Osteocyte (in vitro differentiated cells): ENCODE measurements at regions not wholly inside any gene's neighbourhood (a gene's known extent, or its start where the extent isn't known, plus 50 kb on each side); places are given as distances from the start of the nearest gene placed in this dataset.
A peak's percentile ranks its signal among the peaks of the same experiment; 100 is the strongest.

Source experiments
- DNase-seq: peaks from one replicate; pipeline ENCODE4 v3.0.0; 2021; ENCODE audit warnings: mixed read lengths; ENCODE audit not compliant: unreplicated experiment; ENCODE audit errors: extremely low spot score
- H3K27ac Mint-ChIP-seq: one replicate; pipeline ENCODE4 v1.8.0; 2021; ENCODE audit warnings: mild to moderate bottlenecking, mixed read lengths; ENCODE audit not compliant: unreplicated experiment
- H3K27me3 Mint-ChIP-seq: one replicate; pipeline ENCODE4 v1.8.0; 2021; ENCODE audit warnings: mixed read lengths; ENCODE audit not compliant: unreplicated experiment
- H3K36me3 Mint-ChIP-seq: one replicate; pipeline ENCODE4 v1.8.0; 2021; ENCODE audit warnings: mixed read lengths; ENCODE audit not compliant: unreplicated experiment
- H3K4me1 Mint-ChIP-seq: one replicate; pipeline ENCODE4 v1.8.0; 2021; ENCODE audit warnings: mixed read lengths; ENCODE audit not compliant: unreplicated experiment
- H3K4me3 Mint-ChIP-seq: one replicate; pipeline ENCODE4 v1.8.0; 2021; ENCODE audit warnings: mild to moderate bottlenecking, moderate library complexity, mixed read lengths; ENCODE audit not compliant: unreplicated experiment
- H3K9me3 Mint-ChIP-seq: one replicate; pipeline ENCODE4 v1.8.0; 2021; ENCODE audit warnings: mixed read lengths; ENCODE audit not compliant: unreplicated experiment
- TF ChIP-seq, protein P1 (sequence below): fragments of 200-600 bp; sonication (generic); IDR thresholded peaks from 2 replicates; pipeline ENCODE4 v1.5.0; 2021; ENCODE audit warnings: antibody characterized with exemption, mild to moderate bottlenecking, moderate library complexity

- peaks cover 6% of the 10 kb centered on the region for H3K4me1 Mint-ChIP-seq
Measured at GRCh38 chr20:11015440-11015839, 341.6 kb upstream of the JAG1 start.

GRCh38 chr20:11017446-11017845 is 343.6 kb upstream of the JAG1 start:
- Mint-ChIP-seq H3K27me3 (no peaks in the 10 kb centered on the region), H3K27ac (no peak overlapping the region), H3K9me3 (no peaks in the 10 kb centered on the region), H3K4me3 (no peak overlapping the region), H3K4me1 (peaks cover 13% of the 10 kb centered on the region), H3K36me3 (no peaks in the 10 kb centered on the region)
- TF ChIP-seq, protein P1, sequence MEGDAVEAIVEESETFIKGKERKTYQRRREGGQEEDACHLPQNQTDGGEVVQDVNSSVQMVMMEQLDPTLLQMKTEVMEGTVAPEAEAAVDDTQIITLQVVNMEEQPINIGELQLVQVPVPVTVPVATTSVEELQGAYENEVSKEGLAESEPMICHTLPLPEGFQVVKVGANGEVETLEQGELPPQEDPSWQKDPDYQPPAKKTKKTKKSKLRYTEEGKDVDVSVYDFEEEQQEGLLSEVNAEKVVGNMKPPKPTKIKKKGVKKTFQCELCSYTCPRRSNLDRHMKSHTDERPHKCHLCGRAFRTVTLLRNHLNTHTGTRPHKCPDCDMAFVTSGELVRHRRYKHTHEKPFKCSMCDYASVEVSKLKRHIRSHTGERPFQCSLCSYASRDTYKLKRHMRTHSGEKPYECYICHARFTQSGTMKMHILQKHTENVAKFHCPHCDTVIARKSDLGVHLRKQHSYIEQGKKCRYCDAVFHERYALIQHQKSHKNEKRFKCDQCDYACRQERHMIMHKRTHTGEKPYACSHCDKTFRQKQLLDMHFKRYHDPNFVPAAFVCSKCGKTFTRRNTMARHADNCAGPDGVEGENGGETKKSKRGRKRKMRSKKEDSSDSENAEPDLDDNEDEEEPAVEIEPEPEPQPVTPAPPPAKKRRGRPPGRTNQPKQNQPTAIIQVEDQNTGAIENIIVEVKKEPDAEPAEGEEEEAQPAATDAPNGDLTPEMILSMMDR: no peak
- no peak for DNase-seq

More at GRCh38 chr20:11015440-11015839, 341.6 kb upstream of the JAG1 start:
- H3K9me3 Mint-ChIP-seq: no peaks in the 10 kb centered on the region
- TF ChIP-seq, protein P1: no peak
- H3K36me3 Mint-ChIP-seq: no peaks in the 10 kb centered on the region
- no peak overlapping the region for H3K4me3 Mint-ChIP-seq
- H3K27me3 Mint-ChIP-seq: no peaks in the 10 kb centered on the region
- no peak for DNase-seq
- no peak overlapping the region for H3K27ac Mint-ChIP-seq

DNA sequence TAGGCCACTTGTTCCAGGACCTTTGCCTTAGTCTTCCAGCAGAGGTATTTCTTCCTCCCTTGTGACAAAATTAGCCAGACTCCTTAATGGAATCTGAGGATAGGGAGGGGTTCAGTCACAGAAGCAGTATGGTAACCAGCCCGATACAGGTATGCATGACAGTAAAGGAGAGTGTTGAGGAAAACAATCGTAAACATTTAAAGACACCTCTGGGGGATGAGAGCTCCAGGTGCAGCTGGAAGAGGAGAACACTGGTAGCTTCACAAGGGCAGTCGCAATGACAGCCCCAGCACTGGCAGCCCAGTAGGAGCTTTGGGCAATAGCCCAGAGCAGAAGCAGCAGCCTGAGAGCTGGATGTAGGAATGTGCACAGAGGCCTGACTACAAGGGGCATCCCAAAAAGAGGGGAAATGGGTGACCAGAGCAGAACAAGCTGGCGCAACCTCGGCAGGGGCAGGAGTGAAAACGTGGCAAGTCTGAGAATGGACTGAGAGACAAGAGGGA is 344.9 kb upstream of the JAG1 start:
- H3K27me3 Mint-ChIP-seq: no peaks in the 10 kb centered on the region
- H3K4me1 Mint-ChIP-seq: peaks cover 13% of the 10 kb centered on the region
- no peaks in the 10 kb centered on the region for H3K36me3 Mint-ChIP-seq
- DNase-seq: no peak
- H3K27ac Mint-ChIP-seq: no peak overlapping the region
- H3K4me3 Mint-ChIP-seq: no peak overlapping the region
- TF ChIP-seq, protein P1: no peak
- peaks cover 2% of the 10 kb centered on the region for H3K9me3 Mint-ChIP-seq

GRCh38 chr20:11020712-11021111 is 346.9 kb upstream of the JAG1 start:
- peak overlapping the region; percentile 15 for H3K4me3 Mint-ChIP-seq
- no peak for DNase-seq
- H3K9me3 Mint-ChIP-seq: peaks cover 3% of the 10 kb centered on the region
- TF ChIP-seq, protein P1: no peak
- H3K27ac Mint-ChIP-seq: peak overlapping the region; percentile 20
- H3K36me3 Mint-ChIP-seq: no peaks in the 10 kb centered on the region
- peaks cover 14% of the 10 kb centered on the region for H3K4me1 Mint-ChIP-seq
- H3K27me3 Mint-ChIP-seq: no peaks in the 10 kb centered on the region

DNA sequence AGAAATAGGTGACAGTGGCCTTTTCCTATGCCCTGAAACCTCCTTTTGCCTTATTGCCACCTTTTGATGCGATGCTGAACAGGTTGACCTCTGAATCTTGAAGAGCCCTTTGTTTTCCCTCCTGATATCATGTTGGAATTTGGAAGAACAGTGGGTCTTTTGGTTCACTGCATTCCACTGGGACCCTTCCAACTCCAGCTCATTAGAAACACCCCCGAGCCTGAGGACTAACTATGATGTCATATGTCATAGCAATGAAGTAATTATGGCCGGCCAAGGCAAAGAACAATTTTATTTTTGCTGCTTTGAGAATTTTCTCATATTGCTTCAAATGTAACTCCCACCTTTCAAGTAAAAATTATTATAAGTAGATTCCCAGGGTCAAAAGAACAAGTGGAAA is 353.4 kb upstream of the JAG1 start:
- no peak overlapping the region for H3K27ac Mint-ChIP-seq
- H3K9me3 Mint-ChIP-seq: peaks cover 16% of the 10 kb centered on the region
- peaks cover 17% of the 10 kb centered on the region for H3K4me1 Mint-ChIP-seq
- H3K27me3 Mint-ChIP-seq: no peaks in the 10 kb centered on the region
- no peak for DNase-seq
- H3K4me3 Mint-ChIP-seq: no peak overlapping the region
- TF ChIP-seq, protein P1: no peak
- peaks cover 8% of the 10 kb centered on the region for H3K36me3 Mint-ChIP-seq
